Peyer's patch (tissue), 4 donors: ENCODE measurements at regions not wholly inside any gene's neighbourhood (a gene's known extent, or its start where the extent isn't known, plus 50 kb on each side); places are given as distances from the start of the nearest gene placed in this dataset.

Experiments
- DNase-seq, 3 donors: peaks; one replicate each; pipeline ENCODE4 v3.0.0-alpha.2; 2017 to 2019
- H3K27ac ChIP-seq, 4 donors: fragments of 200-600 bp; sonication (generic); one replicate each; pipeline ENCODE4 v1.5.1; 2016 to 2019
- H3K27me3 ChIP-seq, 2 donors: fragments of 200-600 bp; sonication (generic); one replicate each; pipeline ENCODE4 v1.5.1; 2019
- H3K36me3 ChIP-seq, 3 donors: fragments of 200-600 bp; sonication (generic); one replicate each; pipeline ENCODE4 v1.5.1; 2016 to 2019
- H3K4me1 ChIP-seq, 4 donors: fragments of 200-600 bp; sonication (generic); one replicate each; pipeline ENCODE4 v1.5.1; 2016 to 2019
- H3K4me3 ChIP-seq, 4 donors: fragments of 200-600 bp; sonication (generic); 1 replicate in 3 of 4; 2 replicates in 1 of 4; pipeline ENCODE4 v1.5.1; 2016 to 2019; ENCODE audit warnings: mild to moderate bottlenecking in 1 of 4
- H3K9me3 ChIP-seq, 4 donors: fragments of 200-600 bp; sonication (generic); one replicate each; pipeline ENCODE4 v1.5.1; 2016 to 2019; ENCODE audit warnings: mild to moderate bottlenecking in 1 of 4
- CTCF ChIP-seq, 6 experiments: fragments of 450-650 bp in 4 of 6; fragments of 200-600 bp in 2 of 6; sonication (generic) in 1 of 6; IDR thresholded peaks; one replicate each; pipeline ENCODE4 v1.5.1; 2017 to 2019; ENCODE audit warnings: antibody characterized with exemption in 6 of 6, mild to moderate bottlenecking in 3 of 6, moderate library complexity in 1 of 6
- POLR2A ChIP-seq, 2 donors: fragments of 450-650 bp; IDR thresholded peaks; one replicate each; pipeline ENCODE4 v1.5.1; 2017; ENCODE audit warnings: antibody characterized with exemption in 2 of 2, mild to moderate bottlenecking in 2 of 2, moderate library complexity in 2 of 2

GRCh38 chr15:87661454-87662355 lies 594.8 kb downstream of the NTRK3 start:
- Histone ChIP-seq H3K36me3 (no peaks in the 10 kb centered on the region), H3K9me3 (no peaks in the 10 kb centered on the region), H3K27me3 (no peaks in the 10 kb centered on the region), H3K4me1 (no peaks in the 10 kb centered on the region), H3K27ac (no peak overlapping the region), H3K4me3 (no peak overlapping the region)
- TF ChIP-seq CTCF (IDR thresholded peaks at IDR 0.05) (no peak), POLR2A (IDR thresholded peaks at IDR 0.05) (no peak)
- no peak for DNase-seq

GRCh38 chr15:87660251-87661129 lies 596.0 kb downstream of the NTRK3 start:
- H3K27me3 ChIP-seq: no peaks in the 10 kb centered on the region
- no peaks in the 10 kb centered on the region for H3K9me3 ChIP-seq
- TF ChIP-seq POLR2A (IDR thresholded peaks at IDR 0.05) (no peak), CTCF (IDR thresholded peaks at IDR 0.05) (no peak)
- no peak overlapping the region for H3K27ac ChIP-seq
- no peaks in the 10 kb centered on the region for H3K4me1 ChIP-seq
- H3K36me3 ChIP-seq: no peaks in the 10 kb centered on the region
- DNase-seq: no peak
- no peak overlapping the region for H3K4me3 ChIP-seq

- no peak for TF ChIP-seq CTCF (IDR thresholded peaks at IDR 0.05)
- no peak for TF ChIP-seq POLR2A (IDR thresholded peaks at IDR 0.05)
- no peak for DNase-seq
- H3K27ac ChIP-seq: no peak overlapping the region
- H3K27me3 ChIP-seq: no peaks in the 10 kb centered on the region
- no peaks in the 10 kb centered on the region for H3K36me3 ChIP-seq
- no peaks in the 10 kb centered on the region for H3K9me3 ChIP-seq
- no peak overlapping the region for H3K4me3 ChIP-seq
- H3K4me1 ChIP-seq: no peaks in the 10 kb centered on the region
Measured at GRCh38 chr15:87656372-87656771, 600.2 kb downstream of the NTRK3 start.

GRCh38 chr15:87653646-87654045 lies 602.9 kb downstream of the NTRK3 start:
- Histone ChIP-seq H3K4me3 (no peak overlapping the region), H3K4me1 (no peaks in the 10 kb centered on the region), H3K27ac (no peak overlapping the region), H3K27me3 (no peaks in the 10 kb centered on the region), H3K9me3 (no peaks in the 10 kb centered on the region), H3K36me3 (no peaks in the 10 kb centered on the region)
- no peak for DNase-seq
- no peak for TF ChIP-seq POLR2A (IDR thresholded peaks at IDR 0.05)
- TF ChIP-seq CTCF (IDR thresholded peaks at IDR 0.05): no peak

- Histone ChIP-seq H3K4me1 (no peaks in the 10 kb centered on the region), H3K9me3 (no peaks in the 10 kb centered on the region), H3K4me3 (no peak overlapping the region), H3K27me3 (no peaks in the 10 kb centered on the region), H3K27ac (no peak overlapping the region), H3K36me3 (no peaks in the 10 kb centered on the region)
- TF ChIP-seq CTCF (IDR thresholded peaks at IDR 0.05): no peak
- TF ChIP-seq POLR2A (IDR thresholded peaks at IDR 0.05): no peak
- DNase-seq: no peak
Measured at GRCh38 chr15:87649175-87649574, 607.4 kb downstream of the NTRK3 start.
